WTC11 (cell line): ENCODE measurements at regions not wholly inside any gene's neighbourhood (a gene's known extent, or its start where the extent isn't known, plus 50 kb on each side); places are given as distances from the start of the nearest gene placed in this dataset.

ENCODE experiments used
- ATAC-seq: fragments of 200-7000 bp; cut with Tn5 transposase; 2 replicates; pipeline ENCODE4 v1.10.0; 2021; ENCODE audit warnings: mild to moderate bottlenecking, moderate library complexity
- CTCF ChIA-PET: fragments of 300-600 bp; sonication (Branson Sonifier 250); formaldehyde crosslinking; loops from one replicate; lab custom pipeline; 2021; ENCODE audit warnings: antibody characterized with exemption; lab: Charles Lee
- POLR2A ChIA-PET: fragments of 350-600 bp; sonication (Branson Sonifier 250); formaldehyde crosslinking; loops from one replicate; lab custom pipeline; 2021; ENCODE audit warnings: antibody characterized with exemption; lab: Charles Lee
- DNase-seq: peaks from one replicate; pipeline ENCODE4 v3.0.0; 2021; ENCODE audit warnings: low spot score
- H3K27ac Mint-ChIP-seq: 2 replicates; pipeline ENCODE4 v1.8.0; 2021; ENCODE audit warnings: mixed read lengths
- H3K27me3 Mint-ChIP-seq: 2 replicates; pipeline ENCODE4 v1.8.0; 2021; ENCODE audit warnings: low read depth, mild to moderate bottlenecking, moderate library complexity, mixed read lengths
- H3K36me3 Mint-ChIP-seq: 2 replicates; pipeline ENCODE4 v1.8.0; 2021; ENCODE audit warnings: mixed read lengths
- H3K4me1 Mint-ChIP-seq: 2 replicates; pipeline ENCODE4 v1.8.0; 2022; ENCODE audit warnings: mixed read lengths
- H3K4me3 Mint-ChIP-seq: 2 replicates; pipeline ENCODE4 v1.8.0; 2021; ENCODE audit warnings: mild to moderate bottlenecking, moderate library complexity, mixed read lengths
- H3K9me3 Mint-ChIP-seq: 2 replicates; pipeline ENCODE4 v1.8.0; 2021; ENCODE audit warnings: mixed read lengths
- ATF1 ChIP-seq: sonication (generic); formaldehyde crosslinking; IDR thresholded peaks from 2 replicates; pipeline ENCODE4 v1.8.1; 2023; ENCODE audit warnings: mild to moderate bottlenecking, moderate library complexity, missing genetic modification reagents
- CTCF ChIP-seq: fragments of 200-600 bp; IDR thresholded peaks from 2 replicates; pipeline ENCODE4 v1.8.0; 2022; ENCODE audit warnings: antibody characterized with exemption
- E2F1 ChIP-seq: sonication (generic); formaldehyde crosslinking; IDR thresholded peaks from 2 replicates; pipeline ENCODE4 v1.8.0; 2022; ENCODE audit warnings: mild to moderate bottlenecking, missing genetic modification reagents
- E2F4 ChIP-seq: sonication (generic); formaldehyde crosslinking; IDR thresholded peaks from 2 replicates; pipeline ENCODE4 v1.8.1; 2022; ENCODE audit warnings: low read depth, mild to moderate bottlenecking, moderate library complexity, missing genetic modification reagents, borderline replicate concordance
- FOXJ3 ChIP-seq: sonication (generic); formaldehyde crosslinking; IDR thresholded peaks from 2 replicates; pipeline ENCODE4 v1.9.0; 2021; ENCODE audit warnings: missing genetic modification reagents, mild to moderate bottlenecking, borderline replicate concordance
- HMGA2 ChIP-seq: fragments of 250-450 bp; sonication (Bioruptor Pico); IDR thresholded peaks from 2 replicates; pipeline ENCODE4 v1.4.0; 2021; ENCODE audit warnings: mild to moderate bottlenecking, moderate library complexity
- JAZF1 ChIP-seq: fragments of 250-450 bp; sonication (Bioruptor Pico); IDR thresholded peaks from 2 replicates; pipeline ENCODE4 v1.9.0; 2021; ENCODE audit warnings: moderate library complexity, mild to moderate bottlenecking, inconsistent platforms
- MAX ChIP-seq: sonication (generic); formaldehyde crosslinking; IDR thresholded peaks from 2 replicates; pipeline ENCODE4 v1.8.0; 2022; ENCODE audit warnings: mild to moderate bottlenecking, missing genetic modification reagents
- OVOL2 ChIP-seq: fragments of 250-450 bp; sonication (Bioruptor Pico); IDR thresholded peaks from 2 replicates; pipeline ENCODE4 v1.9.0; 2021; ENCODE audit warnings: mild to moderate bottlenecking, borderline replicate concordance
- PREB ChIP-seq: sonication (generic); formaldehyde crosslinking; IDR thresholded peaks from 2 replicates; pipeline ENCODE4 v1.8.1; 2022; ENCODE audit warnings: mild to moderate bottlenecking, missing genetic modification reagents, moderate library complexity, borderline replicate concordance
- SMAD3 ChIP-seq: sonication (generic); formaldehyde crosslinking; IDR thresholded peaks from 2 replicates; pipeline ENCODE4 v1.8.0; 2022; ENCODE audit warnings: missing genetic modification reagents, mild to moderate bottlenecking, borderline replicate concordance
- TEAD1 ChIP-seq: sonication (generic); formaldehyde crosslinking; IDR thresholded peaks from 2 replicates; pipeline ENCODE4 v1.8.0; 2022; ENCODE audit warnings: mild to moderate bottlenecking, missing genetic modification reagents
- ZNF416 ChIP-seq: fragments of 250-450 bp; sonication (Bioruptor Pico); IDR thresholded peaks from 2 replicates; pipeline ENCODE4 v1.9.0; 2021; ENCODE audit warnings: mild to moderate bottlenecking, inconsistent platforms
- ZNF532 ChIP-seq: fragments of 250-450 bp; sonication (Bioruptor Pico); IDR thresholded peaks from 2 replicates; pipeline ENCODE4 v1.9.0; 2021; ENCODE audit warnings: mild to moderate bottlenecking, borderline replicate concordance
- ZNF671 ChIP-seq: fragments of 250-450 bp; sonication (Bioruptor Pico); IDR thresholded peaks from 2 replicates; pipeline ENCODE4 v1.8.0; 2021; ENCODE audit warnings: mild to moderate bottlenecking
- ZSCAN18 ChIP-seq: fragments of 250-450 bp; sonication (Bioruptor Pico); IDR thresholded peaks from 2 replicates; pipeline ENCODE4 v2.1.2; 2022; ENCODE audit warnings: mild to moderate bottlenecking, moderate library complexity
- TF ChIP-seq, protein P1 (sequence below): sonication (generic); formaldehyde crosslinking; IDR thresholded peaks from 2 replicates; pipeline ENCODE4 v1.8.1; 2023; ENCODE audit warnings: mild to moderate bottlenecking, missing genetic modification reagents, borderline replicate concordance
- TF ChIP-seq, protein P2 (sequence below): sonication (generic); formaldehyde crosslinking; IDR thresholded peaks from 2 replicates; pipeline ENCODE4 v1.8.1; 2023; ENCODE audit warnings: mild to moderate bottlenecking, missing genetic modification reagents, moderate library complexity
- TF ChIP-seq, protein P3 (sequence below): sonication (generic); formaldehyde crosslinking; conservative IDR thresholded peaks from 2 replicates; pipeline ENCODE4 v1.8.1; 2022; ENCODE audit warnings: mild to moderate bottlenecking, missing genetic modification reagents

DNA sequence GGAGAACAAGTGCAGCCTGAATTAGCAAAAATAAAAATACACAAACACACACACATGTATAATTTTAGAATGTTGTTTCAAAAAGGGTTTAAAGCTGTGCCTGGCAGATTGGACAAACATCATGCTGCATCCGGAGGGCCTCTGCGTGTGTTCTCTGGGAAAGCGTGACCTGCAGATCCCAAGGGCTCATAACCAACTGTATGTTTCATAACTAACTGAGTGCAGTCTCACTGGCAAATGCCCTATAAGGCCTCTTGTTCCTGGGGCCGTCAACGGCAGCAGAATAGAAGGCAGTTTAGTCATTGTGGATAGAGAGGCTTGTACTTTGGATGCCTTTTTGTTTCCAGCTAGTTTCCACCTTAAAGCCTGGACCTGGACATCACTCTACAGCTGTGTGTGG lies 243.8 kb upstream of the KIAA1217 start:
- DNase-seq: no peak
- Mint-ChIP-seq H3K4me3 (no peak overlapping the region), H3K27ac (no peak overlapping the region), H3K36me3 (no peaks in the 10 kb centered on the region), H3K4me1 (no peaks in the 10 kb centered on the region), H3K9me3 (peaks cover 9% of the 10 kb centered on the region), H3K27me3 (no peaks in the 10 kb centered on the region)
- no peak for TF ChIP-seq ZNF416
- no peak for TF ChIP-seq HMGA2
- TF ChIP-seq SMAD3 (CRISPR knock-in tag): no peak
- no peak for TF ChIP-seq ZNF671
- TF ChIP-seq CTCF: no peak
- TF ChIP-seq OVOL2 (CRISPR knock-in tag): no peak
- TF ChIP-seq, protein P1, sequence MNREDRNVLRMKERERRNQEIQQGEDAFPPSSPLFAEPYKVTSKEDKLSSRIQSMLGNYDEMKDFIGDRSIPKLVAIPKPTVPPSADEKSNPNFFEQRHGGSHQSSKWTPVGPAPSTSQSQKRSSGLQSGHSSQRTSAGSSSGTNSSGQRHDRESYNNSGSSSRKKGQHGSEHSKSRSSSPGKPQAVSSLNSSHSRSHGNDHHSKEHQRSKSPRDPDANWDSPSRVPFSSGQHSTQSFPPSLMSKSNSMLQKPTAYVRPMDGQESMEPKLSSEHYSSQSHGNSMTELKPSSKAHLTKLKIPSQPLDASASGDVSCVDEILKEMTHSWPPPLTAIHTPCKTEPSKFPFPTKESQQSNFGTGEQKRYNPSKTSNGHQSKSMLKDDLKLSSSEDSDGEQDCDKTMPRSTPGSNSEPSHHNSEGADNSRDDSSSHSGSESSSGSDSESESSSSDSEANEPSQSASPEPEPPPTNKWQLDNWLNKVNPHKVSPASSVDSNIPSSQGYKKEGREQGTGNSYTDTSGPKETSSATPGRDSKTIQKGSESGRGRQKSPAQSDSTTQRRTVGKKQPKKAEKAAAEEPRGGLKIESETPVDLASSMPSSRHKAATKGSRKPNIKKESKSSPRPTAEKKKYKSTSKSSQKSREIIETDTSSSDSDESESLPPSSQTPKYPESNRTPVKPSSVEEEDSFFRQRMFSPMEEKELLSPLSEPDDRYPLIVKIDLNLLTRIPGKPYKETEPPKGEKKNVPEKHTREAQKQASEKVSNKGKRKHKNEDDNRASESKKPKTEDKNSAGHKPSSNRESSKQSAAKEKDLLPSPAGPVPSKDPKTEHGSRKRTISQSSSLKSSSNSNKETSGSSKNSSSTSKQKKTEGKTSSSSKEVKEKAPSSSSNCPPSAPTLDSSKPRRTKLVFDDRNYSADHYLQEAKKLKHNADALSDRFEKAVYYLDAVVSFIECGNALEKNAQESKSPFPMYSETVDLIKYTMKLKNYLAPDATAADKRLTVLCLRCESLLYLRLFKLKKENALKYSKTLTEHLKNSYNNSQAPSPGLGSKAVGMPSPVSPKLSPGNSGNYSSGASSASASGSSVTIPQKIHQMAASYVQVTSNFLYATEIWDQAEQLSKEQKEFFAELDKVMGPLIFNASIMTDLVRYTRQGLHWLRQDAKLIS (CRISPR knock-in tag): no peak
- no peak for TF ChIP-seq FOXJ3 (CRISPR knock-in tag)
- TF ChIP-seq E2F1 (CRISPR knock-in tag): no peak
- TF ChIP-seq, all 79 proteins: peak for 0
- no peak for ATAC-seq
- CTCF ChIA-PET: no interaction called here
- POLR2A ChIA-PET: no interaction called here

DNA sequence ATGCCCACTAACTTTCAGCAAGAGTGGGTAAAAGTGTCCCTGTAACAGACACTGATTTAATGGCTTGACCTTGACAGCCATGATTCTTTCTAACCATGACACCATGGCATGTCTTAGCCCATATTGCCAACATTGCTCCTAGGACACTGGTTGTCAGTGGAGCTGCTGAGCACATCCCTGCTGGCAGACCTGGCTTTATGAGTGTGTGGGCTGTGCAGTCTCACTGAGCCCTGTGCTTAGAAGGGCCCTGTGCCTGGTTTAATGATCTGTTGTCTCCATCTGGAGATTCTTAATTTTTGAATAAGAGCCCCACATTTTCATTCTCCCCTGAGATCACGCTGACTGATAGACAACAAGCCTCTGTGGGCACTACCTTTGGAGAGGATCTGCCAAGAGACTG lies 243.1 kb upstream of the KIAA1217 start:
- Mint-ChIP-seq H3K4me3 (no peak overlapping the region), H3K36me3 (no peaks in the 10 kb centered on the region)
- TF ChIP-seq PREB (CRISPR knock-in tag) (no peak), JAZF1 (CRISPR knock-in tag) (no peak), ZSCAN18 (CRISPR knock-in tag) (no peak), E2F4 (CRISPR knock-in tag) (no peak), ZNF532 (no peak), TEAD1 (CRISPR knock-in tag) (no peak), ATF1 (CRISPR knock-in tag) (no peak), MAX (no peak)
- TF ChIP-seq, protein P2, sequence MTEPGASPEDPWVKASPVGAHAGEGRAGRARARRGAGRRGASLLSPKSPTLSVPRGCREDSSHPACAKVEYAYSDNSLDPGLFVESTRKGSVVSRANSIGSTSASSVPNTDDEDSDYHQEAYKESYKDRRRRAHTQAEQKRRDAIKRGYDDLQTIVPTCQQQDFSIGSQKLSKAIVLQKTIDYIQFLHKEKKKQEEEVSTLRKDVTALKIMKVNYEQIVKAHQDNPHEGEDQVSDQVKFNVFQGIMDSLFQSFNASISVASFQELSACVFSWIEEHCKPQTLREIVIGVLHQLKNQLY: no peak
- TF ChIP-seq, protein P3, sequence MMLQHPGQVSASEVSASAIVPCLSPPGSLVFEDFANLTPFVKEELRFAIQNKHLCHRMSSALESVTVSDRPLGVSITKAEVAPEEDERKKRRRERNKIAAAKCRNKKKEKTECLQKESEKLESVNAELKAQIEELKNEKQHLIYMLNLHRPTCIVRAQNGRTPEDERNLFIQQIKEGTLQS (CRISPR knock-in tag): no peak

More for the DNA sequence above, 243.1 kb upstream of the KIAA1217 start:
- ATAC-seq (no peak), DNase-seq (no peak)
- peaks cover 4% of the 10 kb centered on the region for H3K4me1 Mint-ChIP-seq
- ChIA-PET CTCF (no interaction called here), POLR2A (no interaction called here)
- H3K9me3 Mint-ChIP-seq: peaks cover 15% of the 10 kb centered on the region
- H3K27me3 Mint-ChIP-seq: no peaks in the 10 kb centered on the region
- no peak overlapping the region for H3K27ac Mint-ChIP-seq
